Caco-2 (cell line): ENCODE measurements at regions not wholly inside any gene's neighbourhood (a gene's known extent, or its start where the extent isn't known, plus 50 kb on each side); places are given as distances from the start of the nearest gene placed in this dataset.

Source experiments
- BruUV-seq: library from RNA; stranded (reverse); fragments of 400-500 nt; replicated peaks from 2 replicates; lab custom pipeline; 2021; lab: Mats Ljungman, UMichigan
- CTCF ChIA-PET: fragments of 300-600 bp; sonication (Branson Sonifier 250); formaldehyde crosslinking; loops from one replicate; lab custom pipeline; 2022; ENCODE audit warnings: antibody characterized with exemption; lab: Charles Lee
- POLR2A ChIA-PET: fragments of 300-600 bp; sonication (Branson Sonifier 250); formaldehyde crosslinking; loops from one replicate; lab custom pipeline; 2022; ENCODE audit warnings: antibody characterized with exemption; lab: Charles Lee
- DNase-seq, 2 experiments: peaks; one replicate each; pipeline versions ENCODE4 v3.0.0 to v3.0.0-alpha.2; 2020 to 2022
- H3K27me3 ChIP-seq: replicated peaks from 2 replicates; pipeline ENCODE4 v1.6.0; 2011; ENCODE audit warnings: low read length; ENCODE audit not compliant: control insufficient read depth, insufficient read depth
- H3K36me3 ChIP-seq: 2 replicates; pipeline ENCODE4 v1.5.1; 2011; ENCODE audit warnings: low read length; ENCODE audit not compliant: control insufficient read depth, insufficient read depth
- H3K4me1 ChIP-seq: fragments of 250-450 bp; sonication (Bioruptor Pico); 2 replicates; pipeline ENCODE4 v1.5.1; 2020; ENCODE audit warnings: mild to moderate bottlenecking
- H3K4me3 ChIP-seq: 2 replicates; pipeline ENCODE4 v1.5.1; 2011; ENCODE audit warnings: low read depth, mild to moderate bottlenecking, control low read depth, low read length
- H3K9me3 ChIP-seq: fragments of 250-450 bp; sonication (Bioruptor Pico); 2 replicates; pipeline ENCODE4 v1.5.1; 2020; ENCODE audit warnings: mild to moderate bottlenecking, moderate library complexity
- H3K27ac Mint-ChIP-seq: one replicate; pipeline ENCODE4 v1.8.0; 2022; ENCODE audit warnings: mixed read lengths; ENCODE audit not compliant: unreplicated experiment
- H3K27me3 Mint-ChIP-seq: one replicate; pipeline ENCODE4 v1.8.0; 2022; ENCODE audit warnings: mixed read lengths; ENCODE audit not compliant: insufficient read depth, unreplicated experiment
- H3K36me3 Mint-ChIP-seq: one replicate; pipeline ENCODE4 v1.8.0; 2022; ENCODE audit warnings: mild to moderate bottlenecking, mixed read lengths; ENCODE audit not compliant: insufficient read depth, unreplicated experiment
- H3K4me1 Mint-ChIP-seq: one replicate; pipeline ENCODE4 v1.8.0; 2022; ENCODE audit warnings: low read depth, mixed read lengths; ENCODE audit not compliant: unreplicated experiment
- H3K4me3 Mint-ChIP-seq: one replicate; pipeline ENCODE4 v1.8.0; 2022; ENCODE audit warnings: mild to moderate bottlenecking, moderate library complexity, mixed read lengths; ENCODE audit not compliant: unreplicated experiment
- H3K9me3 Mint-ChIP-seq: one replicate; pipeline ENCODE4 v1.8.0; 2022; ENCODE audit warnings: mixed read lengths; ENCODE audit not compliant: unreplicated experiment
- intact Hi-C: fragments of 100-400 bp; cut with micrococcal nuclease; formaldehyde crosslinking; loops from one replicate; pipeline ENCODE4 v1.10.0; 2022; ENCODE audit not compliant: unreplicated experiment
- TF ChIP-seq, protein P1 (sequence below), 2 experiments: fragments of 200-600 bp in 1 of 2; IDR thresholded peaks; 1 replicate in 1 of 2; 2 replicates in 1 of 2; pipeline versions ENCODE4 v1.5.1 to v1.8.0; 2011 to 2022; ENCODE audit warnings: antibody characterized with exemption in 1 of 2, control low read depth in 1 of 2, inconsistent platforms in 1 of 2, low read depth in 1 of 2, low read length in 1 of 2, mild to moderate bottlenecking in 1 of 2, moderate library complexity in 1 of 2; ENCODE audit not compliant: insufficient read depth in 1 of 2, severe bottlenecking in 1 of 2, unreplicated experiment in 1 of 2

DNA sequence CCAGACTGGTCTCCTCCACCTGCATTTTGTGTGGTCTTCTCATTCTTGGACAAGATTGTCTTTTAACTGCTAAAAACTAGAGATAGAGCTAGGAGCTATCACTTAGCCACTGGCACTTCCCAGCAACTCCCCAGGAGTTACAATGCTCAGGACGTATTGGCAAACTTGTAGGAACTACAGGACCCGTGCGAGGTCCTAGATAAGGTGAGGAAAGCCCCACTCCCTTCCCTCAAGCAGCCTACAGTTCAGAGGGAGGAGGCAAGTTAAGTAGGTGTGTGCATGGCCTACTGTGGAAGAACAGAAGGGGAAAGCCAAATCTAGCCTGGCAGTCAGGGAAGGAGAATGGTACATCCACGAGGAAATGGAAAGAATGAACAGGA, 504.7 kb upstream of the PROK2 start:
- Histone ChIP-seq H3K36me3 (no peaks in the 10 kb centered on the region), H3K9me3 (no peaks in the 10 kb centered on the region), H3K4me3 (no peak overlapping the region), H3K27me3 (no peaks in the 10 kb centered on the region; the same call in 1 of the 2 replicates), H3K4me1 (no peaks in the 10 kb centered on the region)
- Mint-ChIP-seq H3K36me3 (no peaks in the 10 kb centered on the region), H3K4me3 (no peak overlapping the region), H3K27ac (no peak overlapping the region), H3K9me3 (no peaks in the 10 kb centered on the region), H3K27me3 (peaks cover 10% of the 10 kb centered on the region), H3K4me1 (no peaks in the 10 kb centered on the region)
- intact Hi-C loops = no loop called here
- POLR2A ChIA-PET = no interaction called here
- TF ChIP-seq, protein P1, sequence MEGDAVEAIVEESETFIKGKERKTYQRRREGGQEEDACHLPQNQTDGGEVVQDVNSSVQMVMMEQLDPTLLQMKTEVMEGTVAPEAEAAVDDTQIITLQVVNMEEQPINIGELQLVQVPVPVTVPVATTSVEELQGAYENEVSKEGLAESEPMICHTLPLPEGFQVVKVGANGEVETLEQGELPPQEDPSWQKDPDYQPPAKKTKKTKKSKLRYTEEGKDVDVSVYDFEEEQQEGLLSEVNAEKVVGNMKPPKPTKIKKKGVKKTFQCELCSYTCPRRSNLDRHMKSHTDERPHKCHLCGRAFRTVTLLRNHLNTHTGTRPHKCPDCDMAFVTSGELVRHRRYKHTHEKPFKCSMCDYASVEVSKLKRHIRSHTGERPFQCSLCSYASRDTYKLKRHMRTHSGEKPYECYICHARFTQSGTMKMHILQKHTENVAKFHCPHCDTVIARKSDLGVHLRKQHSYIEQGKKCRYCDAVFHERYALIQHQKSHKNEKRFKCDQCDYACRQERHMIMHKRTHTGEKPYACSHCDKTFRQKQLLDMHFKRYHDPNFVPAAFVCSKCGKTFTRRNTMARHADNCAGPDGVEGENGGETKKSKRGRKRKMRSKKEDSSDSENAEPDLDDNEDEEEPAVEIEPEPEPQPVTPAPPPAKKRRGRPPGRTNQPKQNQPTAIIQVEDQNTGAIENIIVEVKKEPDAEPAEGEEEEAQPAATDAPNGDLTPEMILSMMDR (IDR thresholded peaks at IDR 0.05; ENCODE audit: insufficient read depth in 1 of 2, low read depth in 1 of 2, low read length in 1 of 2, severe bottlenecking in 1 of 2, unreplicated experiment in 1 of 2) = no peak
- DNase-seq = no peak
- CTCF ChIA-PET = no interaction called here
- BruUV-seq = no TSS peak

GRCh38 chr3:72288955-72289691, 504.2 kb upstream of the PROK2 start:
- CTCF ChIA-PET = no interaction called here
- TF ChIP-seq, protein P1 (IDR thresholded peaks at IDR 0.05; ENCODE audit: insufficient read depth in 1 of 2, low read depth in 1 of 2, low read length in 1 of 2, severe bottlenecking in 1 of 2, unreplicated experiment in 1 of 2) = no peak
- no peaks in the 10 kb centered on the region for H3K9me3 ChIP-seq
- no peaks in the 10 kb centered on the region; the same call in 1 of the 2 replicates for H3K27me3 ChIP-seq
- Mint-ChIP-seq H3K36me3 (no peaks in the 10 kb centered on the region), H3K9me3 (no peaks in the 10 kb centered on the region), H3K4me1 (no peaks in the 10 kb centered on the region), H3K4me3 (no peak overlapping the region), H3K27ac (no peak overlapping the region), H3K27me3 (peaks cover 10% of the 10 kb centered on the region)
- H3K4me3 ChIP-seq = no peak overlapping the region
- intact Hi-C loops = no loop called here
- no TSS peak for BruUV-seq
- no peak for DNase-seq
- H3K36me3 ChIP-seq = no peaks in the 10 kb centered on the region
- H3K4me1 ChIP-seq = no peaks in the 10 kb centered on the region
- POLR2A ChIA-PET = no interaction called here

DNA sequence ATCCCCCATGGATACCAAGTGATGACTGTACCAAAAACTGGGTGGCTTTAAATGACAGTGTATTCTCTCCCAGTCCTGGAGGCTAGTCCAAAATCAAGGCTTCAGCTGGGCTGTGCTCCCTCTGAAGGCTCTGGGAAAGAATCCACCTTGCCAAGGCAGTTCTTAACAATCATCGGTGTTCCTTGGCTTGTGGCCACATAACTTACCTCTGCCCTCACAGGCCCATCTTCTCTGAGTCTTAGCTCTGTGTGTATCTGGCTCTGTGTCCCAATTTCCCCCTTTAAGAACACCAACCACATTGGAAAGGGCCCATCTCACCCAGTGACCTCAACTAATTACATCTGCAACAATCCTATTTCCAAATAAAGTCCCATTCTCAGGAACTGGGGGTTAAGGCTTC, 503.0 kb upstream of the PROK2 start:
- Histone ChIP-seq H3K4me1 (no peaks in the 10 kb centered on the region), H3K4me3 (no peak overlapping the region), H3K9me3 (no peaks in the 10 kb centered on the region), H3K36me3 (no peaks in the 10 kb centered on the region), H3K27me3 (no peaks in the 10 kb centered on the region; the same call in 1 of the 2 replicates)
- DNase-seq = no peak
- no peaks in the 10 kb centered on the region for H3K9me3 Mint-ChIP-seq
- no peaks in the 10 kb centered on the region for H3K36me3 Mint-ChIP-seq
- H3K4me1 Mint-ChIP-seq = no peaks in the 10 kb centered on the region
- intact Hi-C loops = no loop called here
- H3K27me3 Mint-ChIP-seq = peaks cover 10% of the 10 kb centered on the region
- ChIA-PET POLR2A (no interaction called here), CTCF (no interaction called here)
- TF ChIP-seq, protein P1 (IDR thresholded peaks at IDR 0.05; ENCODE audit: insufficient read depth in 1 of 2, low read depth in 1 of 2, low read length in 1 of 2, severe bottlenecking in 1 of 2, unreplicated experiment in 1 of 2) = no peak
- H3K4me3 Mint-ChIP-seq = no peak overlapping the region
- BruUV-seq = no TSS peak
- H3K27ac Mint-ChIP-seq = no peak overlapping the region
